Choroid plexus epithelial cell (primary cell): ENCODE measurements at regions not wholly inside any gene's neighbourhood (a gene's known extent, or its start where the extent isn't known, plus 50 kb on each side); places are given as distances from the start of the nearest gene placed in this dataset.

Experiments
- DNase-seq: peaks from one replicate; pipeline ENCODE4 v3.0.0-alpha.2; 2010; ENCODE audit warnings: low read depth
- H3K4me3 ChIP-seq: 2 replicates; pipeline ENCODE4 v1.5.1; 2011; ENCODE audit warnings: low read depth, mild to moderate bottlenecking, control low read depth, low read length, moderate library complexity
- TF ChIP-seq, protein P1 (sequence below): conservative IDR thresholded peaks from 2 replicates; pipeline ENCODE4 v1.5.1; 2011; ENCODE audit warnings: low read depth, mild to moderate bottlenecking, control low read depth, inconsistent platforms, low read length, moderate library complexity

DNA sequence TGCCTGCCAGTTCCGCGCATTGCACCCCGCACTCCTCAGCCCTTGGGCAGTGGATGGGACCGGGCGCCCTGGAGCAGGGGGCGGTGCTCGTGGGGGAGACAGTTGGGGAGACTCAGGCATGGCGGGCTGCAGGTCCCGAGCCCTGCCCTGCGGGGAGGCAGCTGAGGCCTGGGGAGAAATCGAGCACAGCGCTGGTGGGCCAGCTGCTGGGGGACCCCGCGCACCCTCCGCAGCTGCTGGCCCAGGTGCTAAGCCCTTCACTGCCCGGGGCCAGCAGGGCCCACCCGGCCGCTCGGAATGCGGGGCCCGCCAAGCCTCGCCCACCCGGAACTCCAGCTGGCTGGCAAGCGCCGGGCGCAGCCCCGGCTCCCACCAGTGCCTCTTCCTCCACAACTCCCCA lies 488.8 kb upstream of the CHST9 start:
- TF ChIP-seq, protein P1, sequence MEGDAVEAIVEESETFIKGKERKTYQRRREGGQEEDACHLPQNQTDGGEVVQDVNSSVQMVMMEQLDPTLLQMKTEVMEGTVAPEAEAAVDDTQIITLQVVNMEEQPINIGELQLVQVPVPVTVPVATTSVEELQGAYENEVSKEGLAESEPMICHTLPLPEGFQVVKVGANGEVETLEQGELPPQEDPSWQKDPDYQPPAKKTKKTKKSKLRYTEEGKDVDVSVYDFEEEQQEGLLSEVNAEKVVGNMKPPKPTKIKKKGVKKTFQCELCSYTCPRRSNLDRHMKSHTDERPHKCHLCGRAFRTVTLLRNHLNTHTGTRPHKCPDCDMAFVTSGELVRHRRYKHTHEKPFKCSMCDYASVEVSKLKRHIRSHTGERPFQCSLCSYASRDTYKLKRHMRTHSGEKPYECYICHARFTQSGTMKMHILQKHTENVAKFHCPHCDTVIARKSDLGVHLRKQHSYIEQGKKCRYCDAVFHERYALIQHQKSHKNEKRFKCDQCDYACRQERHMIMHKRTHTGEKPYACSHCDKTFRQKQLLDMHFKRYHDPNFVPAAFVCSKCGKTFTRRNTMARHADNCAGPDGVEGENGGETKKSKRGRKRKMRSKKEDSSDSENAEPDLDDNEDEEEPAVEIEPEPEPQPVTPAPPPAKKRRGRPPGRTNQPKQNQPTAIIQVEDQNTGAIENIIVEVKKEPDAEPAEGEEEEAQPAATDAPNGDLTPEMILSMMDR, result no peak
- no peak for DNase-seq
- no peak overlapping the region for H3K4me3 ChIP-seq

DNA sequence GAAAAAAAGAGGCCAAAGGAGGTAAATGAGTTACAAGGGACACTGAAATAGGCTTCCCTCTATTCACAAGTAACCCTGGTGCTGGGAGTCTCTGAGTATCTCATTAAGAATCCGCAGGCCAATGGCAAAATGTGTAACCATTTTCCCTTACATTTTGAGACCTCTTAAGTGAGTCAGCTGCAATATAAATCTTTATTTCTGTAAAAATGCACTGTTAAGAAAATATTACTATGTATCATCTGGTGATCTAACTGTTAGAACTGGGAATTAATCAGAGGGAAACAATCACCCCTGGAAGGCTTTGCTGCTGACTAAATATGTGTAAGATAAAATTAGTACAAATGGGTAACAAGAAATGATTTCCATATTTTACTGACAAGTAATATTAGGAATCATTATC lies 483.1 kb upstream of the CHST9 start:
- H3K4me3 ChIP-seq, result no peak overlapping the region
- DNase-seq, result no peak
- TF ChIP-seq, protein P1, result no peak

DNA sequence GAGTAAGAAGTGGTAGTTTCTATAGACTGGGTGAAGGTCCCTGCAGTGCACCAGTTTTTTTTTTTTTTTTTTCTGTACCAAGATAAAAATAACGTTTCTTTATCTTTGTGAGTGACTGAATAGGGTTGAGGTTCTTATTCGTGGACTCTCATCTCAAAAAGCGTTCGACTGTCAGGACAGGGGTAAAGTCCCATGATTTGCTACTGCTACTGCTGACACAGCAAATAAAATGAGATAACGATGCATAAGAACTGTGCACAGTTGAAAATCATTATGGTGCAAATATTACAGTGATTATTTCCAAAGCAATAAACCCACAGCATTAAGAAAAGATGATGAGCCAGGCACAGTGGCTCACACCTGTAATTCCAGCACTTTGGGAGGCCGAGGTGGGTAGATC lies 482.0 kb upstream of the CHST9 start:
- no peak overlapping the region for H3K4me3 ChIP-seq
- no peak for DNase-seq
- TF ChIP-seq, protein P1, result no peak

DNA sequence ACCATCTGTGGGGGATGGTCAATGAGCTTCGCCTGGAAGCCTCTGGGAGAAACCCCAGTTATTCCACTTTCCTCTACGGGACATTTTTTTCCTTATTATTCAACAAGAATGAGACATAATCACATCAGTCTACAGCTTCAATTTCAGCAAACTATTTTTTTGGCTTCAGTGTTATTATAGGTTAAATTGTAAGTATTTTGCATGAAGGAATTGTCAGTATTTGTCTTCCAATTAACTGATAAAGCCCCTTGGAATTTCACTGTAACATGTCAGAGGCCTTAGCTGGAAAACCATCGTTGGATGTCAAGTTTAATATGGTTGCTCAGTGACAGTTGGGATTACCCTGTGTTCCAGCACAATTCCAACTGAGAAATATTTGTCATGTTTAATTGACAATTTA lies 480.9 kb upstream of the CHST9 start:
- H3K4me3 ChIP-seq, result no peak overlapping the region
- TF ChIP-seq, protein P1, result no peak
- DNase-seq, result no peak

DNA sequence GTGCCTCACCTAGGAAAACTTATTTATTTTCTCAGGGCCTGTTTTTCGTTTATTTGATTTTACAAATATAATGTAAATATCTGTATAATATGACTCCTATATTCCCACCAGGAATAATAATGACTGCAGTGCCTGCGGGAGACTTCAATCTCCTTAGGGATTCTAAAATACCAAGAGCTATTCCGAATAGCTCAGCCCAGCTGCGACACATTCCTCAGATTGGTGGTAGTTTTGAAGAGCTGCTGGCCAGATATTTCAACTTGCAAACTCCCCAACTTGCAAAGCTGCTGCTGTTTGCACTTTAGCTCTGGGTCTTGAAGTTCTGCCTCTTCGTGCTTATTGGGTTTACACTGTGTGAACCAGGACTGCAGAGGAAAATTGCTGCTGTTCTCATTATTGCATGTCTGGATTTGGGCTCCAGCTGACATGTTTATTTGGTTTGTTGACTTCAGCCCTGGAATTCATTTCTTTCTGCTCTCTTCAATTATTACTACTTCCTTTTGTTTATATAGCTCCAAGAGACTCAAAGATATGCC lies 480.2 kb upstream of the CHST9 start:
- no peak overlapping the region for H3K4me3 ChIP-seq

DNA sequence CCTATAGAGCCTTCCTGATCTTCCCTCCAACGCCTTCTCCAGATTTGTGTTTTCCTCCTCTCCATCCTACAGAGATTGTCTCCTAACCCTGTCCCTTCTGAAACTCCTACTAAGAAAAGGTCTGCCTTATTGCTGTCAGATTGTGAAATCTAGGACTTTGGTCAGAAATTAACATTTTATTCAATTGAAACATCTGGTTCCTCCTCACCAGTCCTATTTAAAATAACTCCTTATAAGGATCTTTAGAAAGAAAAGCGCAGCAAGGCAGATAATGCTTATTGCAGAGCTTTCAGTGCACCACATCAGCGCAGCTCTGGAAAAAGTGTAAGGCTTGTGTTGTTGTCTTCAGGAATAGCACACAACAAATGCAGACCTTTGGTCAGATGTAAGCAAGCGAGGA lies 477.8 kb upstream of the CHST9 start:
- TF ChIP-seq, protein P1, result no peak
- H3K4me3 ChIP-seq, result no peak overlapping the region
- DNase-seq, result no peak

More for the DNA sequence above, 480.2 kb upstream of the CHST9 start:
- TF ChIP-seq, protein P1, result no peak
- peak; percentile 7 for DNase-seq

DNA sequence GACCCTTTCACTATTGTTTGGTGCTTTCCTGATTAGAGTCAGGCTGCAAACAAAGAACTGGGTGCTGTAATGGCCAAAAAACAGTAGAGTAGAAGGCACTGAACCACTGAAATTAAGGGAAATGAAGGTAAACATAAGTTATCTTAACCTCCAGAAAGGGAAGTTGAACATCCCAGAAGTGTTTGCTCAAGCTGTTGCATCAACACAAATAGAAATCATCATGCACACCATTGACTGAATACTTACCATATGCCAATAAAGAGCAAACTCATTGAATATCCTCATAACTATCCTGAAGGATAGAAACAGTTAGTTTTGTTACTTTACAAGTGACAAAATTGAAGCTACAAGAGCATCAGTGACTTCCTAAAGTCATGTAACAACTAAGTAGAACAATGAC lies 477.4 kb upstream of the CHST9 start:
- no peak for DNase-seq
- TF ChIP-seq, protein P1, result no peak
- no peak overlapping the region for H3K4me3 ChIP-seq
